ENCODE measurements at regions not wholly inside any gene's neighbourhood (a gene's known extent, or its start where the extent isn't known, plus 50 kb on each side); places are given as distances from the start of the nearest gene placed in this dataset.

DNA sequence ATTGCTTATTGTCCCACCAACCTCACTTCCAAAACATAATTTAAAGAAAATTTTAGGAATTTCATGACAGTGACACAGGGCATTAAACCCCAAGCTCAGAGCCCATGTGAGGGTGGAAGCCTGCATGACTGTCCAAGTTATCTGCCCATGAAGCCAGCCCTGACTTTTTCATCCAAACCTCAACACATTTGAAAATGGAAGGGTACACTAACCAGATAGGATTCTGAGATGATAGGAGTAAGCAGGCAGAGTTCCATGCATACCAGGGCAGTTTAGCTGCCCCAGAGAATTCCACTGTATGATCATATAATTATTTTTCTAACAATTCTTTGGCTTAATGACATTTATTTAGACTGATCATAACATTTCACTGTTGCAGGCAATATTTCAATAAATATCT lies 986.0 kb downstream of the TTLL7 start:
- DNase-seq = no peak

DNA sequence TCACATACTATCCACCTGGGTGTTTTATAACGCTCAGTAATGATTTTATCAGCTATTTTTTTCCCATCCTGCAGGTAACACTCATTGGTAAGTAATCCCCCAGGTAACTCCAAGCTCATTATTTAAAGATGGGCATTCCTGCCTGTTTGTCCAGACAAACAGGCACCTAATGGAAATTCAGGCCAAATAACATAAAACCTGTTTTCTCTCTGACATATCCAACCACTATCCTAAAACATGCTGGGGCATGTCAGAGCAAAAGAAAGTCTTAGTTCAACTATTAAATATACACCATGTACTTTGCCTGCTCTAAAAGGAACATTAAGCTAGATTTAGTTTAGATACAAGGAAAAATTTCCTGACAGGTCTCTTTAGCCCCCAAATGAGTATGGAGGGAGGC lies 987.7 kb downstream of the TTLL7 start:
- no peak for DNase-seq

GRCh38 chr1:83006271-83006670 lies 992.7 kb downstream of the TTLL7 start:
- DNase-seq = no peak

DNA sequence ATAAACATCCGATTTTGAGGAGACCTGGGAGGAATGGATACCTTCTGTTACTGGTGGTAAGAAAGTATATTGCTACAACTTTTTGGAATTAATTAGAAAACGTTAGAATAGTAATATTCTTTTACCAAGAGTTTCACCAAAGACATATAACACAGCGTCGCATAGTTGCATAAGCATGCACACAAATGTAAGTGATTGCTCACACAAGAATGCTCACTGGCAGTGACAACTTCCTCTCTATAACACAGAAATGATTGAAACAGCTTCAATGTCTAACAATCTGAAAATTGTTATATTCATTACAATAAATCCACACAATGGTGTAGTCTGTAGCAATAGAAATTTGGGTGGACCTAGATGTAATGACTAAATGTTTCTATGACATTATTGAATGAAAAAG lies 998.6 kb downstream of the TTLL7 start:
- DNase-seq = no peak

GRCh38 chr1:82995951-82996350 lies 1003.0 kb downstream of the TTLL7 start:
- DNase-seq = no peak

GRCh38 chr1:82994616-82995263 lies 1004.2 kb downstream of the TTLL7 start:
- DNase-seq = no peak

DNA sequence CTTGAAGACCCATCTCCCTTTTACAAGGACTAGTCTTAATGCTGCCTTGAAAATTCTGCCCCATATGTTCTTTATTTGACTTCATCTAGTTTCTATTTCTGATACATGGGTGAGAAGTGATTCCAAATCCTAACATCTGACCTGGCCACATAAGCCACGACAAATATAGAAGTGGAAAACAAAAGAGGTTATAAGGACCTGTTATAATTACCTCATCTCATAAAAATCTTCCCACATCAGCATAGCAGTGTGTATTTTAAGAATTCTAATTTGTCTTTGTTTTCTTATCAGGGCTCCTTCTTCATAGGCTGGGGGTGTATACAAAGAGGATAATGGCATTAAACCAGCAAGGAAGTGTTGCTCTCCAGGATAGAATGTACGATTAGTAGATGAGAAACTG lies 1007.4 kb downstream of the TTLL7 start:
- DNase-seq = no peak

GRCh38 chr1:82979593-82980236 lies 1019.2 kb downstream of the TTLL7 start:
- DNase-seq = no peak

GRCh38 chr1:82978461-82979324 lies 1020.2 kb downstream of the TTLL7 start:
- no peak for DNase-seq

- DNase-seq = no peak
These were observed 1025.9 kb downstream of the TTLL7 start for GRCh38 chr1:82972841-82973553.

DNA sequence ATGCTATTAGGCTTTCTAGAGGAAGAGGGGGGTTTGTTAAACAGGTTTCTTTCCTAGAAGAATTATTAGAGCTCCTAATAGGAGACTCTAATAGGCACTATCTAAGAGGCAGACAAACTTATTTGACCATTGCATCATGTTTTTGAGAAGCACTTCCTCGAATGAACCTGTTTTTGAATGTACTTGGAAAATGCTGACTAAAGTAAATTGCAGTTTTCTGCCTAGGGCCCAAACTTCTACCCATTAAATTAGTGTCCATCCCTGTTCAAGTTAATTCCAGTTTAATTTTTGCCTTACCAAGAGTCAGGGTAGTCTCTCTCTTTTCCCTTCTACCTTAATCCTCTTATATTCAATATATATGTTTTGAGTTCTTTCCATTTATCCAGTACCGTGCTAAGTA lies 1029.6 kb downstream of the TTLL7 start:
- no peak for DNase-seq

GRCh38 chr1:82962658-82963057 lies 1036.3 kb downstream of the TTLL7 start:
- no peak for DNase-seq

- no peak for DNase-seq
These were observed 1048.2 kb downstream of the TTLL7 start for GRCh38 chr1:82950606-82951200.

DNA sequence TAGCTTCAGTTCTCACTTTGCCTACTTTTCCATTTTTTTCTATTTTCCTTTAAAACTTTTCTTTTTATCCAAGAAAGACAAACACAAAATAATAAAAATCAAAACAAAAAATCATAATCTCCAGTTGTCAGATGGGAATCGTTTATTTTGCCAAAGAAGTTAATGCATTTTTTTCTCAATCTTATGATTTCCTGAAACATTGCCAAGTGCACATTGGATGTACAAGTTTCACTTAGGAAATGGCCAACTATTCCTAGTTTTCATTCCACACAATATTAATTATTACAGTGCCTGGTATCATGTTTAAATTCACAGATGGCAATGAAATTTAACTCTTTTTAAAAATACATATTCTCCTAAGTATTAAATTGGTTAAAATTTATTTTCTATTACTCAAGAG lies 1050.5 kb downstream of the TTLL7 start:
- no peak for DNase-seq

- no peak for DNase-seq
These were observed 1051.7 kb downstream of the TTLL7 start for GRCh38 chr1:82947278-82947677.

GRCh38 chr1:82946096-82946605 lies 1052.8 kb downstream of the TTLL7 start:
- no peak for DNase-seq

GRCh38 chr1:82944822-82945221 lies 1054.1 kb downstream of the TTLL7 start:
- DNase-seq = no peak

DNA sequence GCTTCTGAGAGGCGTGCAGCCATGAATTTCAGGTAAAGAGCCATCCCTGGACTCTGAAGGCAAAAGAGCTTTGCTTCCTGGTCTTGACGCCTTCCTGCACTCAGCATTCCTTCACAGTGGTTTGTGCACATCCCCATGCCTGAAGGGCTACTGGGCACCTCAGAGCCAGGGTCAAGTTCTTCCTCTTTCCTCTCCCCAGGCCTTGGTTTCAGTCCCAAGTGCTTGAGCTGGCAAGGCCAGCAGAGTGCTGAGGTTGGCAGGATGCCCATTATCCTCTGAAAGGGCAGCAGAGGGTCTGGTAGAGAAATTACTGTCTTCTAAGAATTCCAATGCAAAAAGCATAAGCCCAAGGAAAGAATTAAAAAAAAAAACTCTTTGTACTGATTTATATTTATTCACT lies 1064.9 kb downstream of the TTLL7 start:
- no peak for DNase-seq

- no peak for DNase-seq
These were observed 1066.2 kb downstream of the TTLL7 start for GRCh38 chr1:82932727-82933126.

DNA sequence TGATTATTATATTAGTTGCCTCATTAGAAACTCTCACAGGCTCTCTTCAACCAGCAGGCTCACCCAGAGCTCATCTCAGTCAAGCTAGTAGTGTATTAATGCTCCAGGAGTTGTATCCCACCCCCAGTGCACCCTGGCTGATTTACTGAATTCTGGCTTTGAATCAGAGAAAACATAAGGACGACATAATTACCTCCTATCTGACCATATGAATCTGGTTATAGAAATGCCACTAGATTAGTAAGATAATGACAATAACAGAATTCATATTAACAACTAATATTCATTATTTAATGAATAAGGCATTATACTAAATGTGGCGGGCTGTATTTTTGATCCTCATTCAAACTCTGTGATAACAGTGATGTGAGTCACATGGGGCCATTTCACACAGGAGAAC lies 1066.7 kb downstream of the TTLL7 start:
- no peak for DNase-seq

DNA sequence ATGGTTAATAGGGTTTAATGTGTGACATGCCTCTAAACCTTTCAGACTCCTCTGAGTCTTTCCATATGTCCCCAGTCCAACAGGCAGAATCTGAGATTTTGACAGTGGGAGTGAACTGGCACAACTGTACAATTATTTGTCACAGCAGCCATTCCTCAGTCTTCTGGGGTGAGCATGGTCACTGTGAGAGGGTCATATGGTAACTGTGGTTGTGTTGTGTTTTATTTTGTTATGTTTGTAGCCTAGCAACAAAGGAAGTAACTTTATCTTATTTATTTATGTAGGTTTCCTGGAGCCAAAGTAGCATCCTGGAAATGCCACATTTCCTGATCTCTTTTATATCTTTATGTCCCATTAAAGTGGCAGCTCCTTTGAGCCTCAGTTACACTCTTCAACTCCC lies 1067.9 kb downstream of the TTLL7 start:
- DNase-seq = no peak

- DNase-seq = no peak
These were observed 1071.2 kb downstream of the TTLL7 start for GRCh38 chr1:82927753-82928152.

GRCh38 chr1:82924666-82925065 lies 1074.3 kb downstream of the TTLL7 start:
- DNase-seq = no peak
